ENCODE measurements at regions not wholly inside any gene's neighbourhood (a gene's known extent, or its start where the extent isn't known, plus 50 kb on each side); places are given as distances from the start of the nearest gene placed in this dataset.

DNA sequence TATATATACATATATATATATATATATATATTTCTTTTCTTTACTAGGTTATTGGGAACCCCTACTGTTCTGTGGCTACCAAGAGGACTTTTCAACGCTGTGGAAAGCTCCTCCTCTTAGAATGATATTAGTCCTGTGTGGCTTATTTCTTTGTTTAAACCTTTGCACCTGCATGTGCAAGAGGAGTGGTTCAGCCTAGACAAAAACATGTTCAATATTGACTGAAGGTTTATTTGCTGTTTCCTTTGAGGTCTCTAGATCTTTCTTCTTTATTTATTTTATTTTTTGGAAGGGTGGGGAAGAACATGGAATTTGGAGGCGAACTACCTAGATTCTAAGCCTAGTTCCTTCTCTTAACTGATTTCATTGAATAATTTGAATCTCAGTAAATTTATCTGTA, 118.1 kb downstream of the GNAT3 start:
- no peak for TF ChIP-seq EZH2 (IDR thresholded peaks at IDR 0.05; ENCODE audit: borderline replicate concordance, low read depth, low read length, severe bottlenecking)
- TF ChIP-seq, protein P1, sequence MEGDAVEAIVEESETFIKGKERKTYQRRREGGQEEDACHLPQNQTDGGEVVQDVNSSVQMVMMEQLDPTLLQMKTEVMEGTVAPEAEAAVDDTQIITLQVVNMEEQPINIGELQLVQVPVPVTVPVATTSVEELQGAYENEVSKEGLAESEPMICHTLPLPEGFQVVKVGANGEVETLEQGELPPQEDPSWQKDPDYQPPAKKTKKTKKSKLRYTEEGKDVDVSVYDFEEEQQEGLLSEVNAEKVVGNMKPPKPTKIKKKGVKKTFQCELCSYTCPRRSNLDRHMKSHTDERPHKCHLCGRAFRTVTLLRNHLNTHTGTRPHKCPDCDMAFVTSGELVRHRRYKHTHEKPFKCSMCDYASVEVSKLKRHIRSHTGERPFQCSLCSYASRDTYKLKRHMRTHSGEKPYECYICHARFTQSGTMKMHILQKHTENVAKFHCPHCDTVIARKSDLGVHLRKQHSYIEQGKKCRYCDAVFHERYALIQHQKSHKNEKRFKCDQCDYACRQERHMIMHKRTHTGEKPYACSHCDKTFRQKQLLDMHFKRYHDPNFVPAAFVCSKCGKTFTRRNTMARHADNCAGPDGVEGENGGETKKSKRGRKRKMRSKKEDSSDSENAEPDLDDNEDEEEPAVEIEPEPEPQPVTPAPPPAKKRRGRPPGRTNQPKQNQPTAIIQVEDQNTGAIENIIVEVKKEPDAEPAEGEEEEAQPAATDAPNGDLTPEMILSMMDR (IDR thresholded peaks at IDR 0.05; ENCODE audit: borderline replicate concordance, extremely low read depth, low read length, poor library complexity, severe bottlenecking): no peak
